Inflammatory macrophage treated with lipopolysaccharide for 1 hour (primary cell): ENCODE measurements at regions not wholly inside any gene's neighbourhood (a gene's known extent, or its start where the extent isn't known, plus 50 kb on each side); places are given as distances from the start of the nearest gene placed in this dataset.

Experiments used
- DNase-seq, 2 donors: peaks; one replicate each; pipeline ENCODE4 v3.0.0-alpha.2; 2020 to 2022

DNA sequence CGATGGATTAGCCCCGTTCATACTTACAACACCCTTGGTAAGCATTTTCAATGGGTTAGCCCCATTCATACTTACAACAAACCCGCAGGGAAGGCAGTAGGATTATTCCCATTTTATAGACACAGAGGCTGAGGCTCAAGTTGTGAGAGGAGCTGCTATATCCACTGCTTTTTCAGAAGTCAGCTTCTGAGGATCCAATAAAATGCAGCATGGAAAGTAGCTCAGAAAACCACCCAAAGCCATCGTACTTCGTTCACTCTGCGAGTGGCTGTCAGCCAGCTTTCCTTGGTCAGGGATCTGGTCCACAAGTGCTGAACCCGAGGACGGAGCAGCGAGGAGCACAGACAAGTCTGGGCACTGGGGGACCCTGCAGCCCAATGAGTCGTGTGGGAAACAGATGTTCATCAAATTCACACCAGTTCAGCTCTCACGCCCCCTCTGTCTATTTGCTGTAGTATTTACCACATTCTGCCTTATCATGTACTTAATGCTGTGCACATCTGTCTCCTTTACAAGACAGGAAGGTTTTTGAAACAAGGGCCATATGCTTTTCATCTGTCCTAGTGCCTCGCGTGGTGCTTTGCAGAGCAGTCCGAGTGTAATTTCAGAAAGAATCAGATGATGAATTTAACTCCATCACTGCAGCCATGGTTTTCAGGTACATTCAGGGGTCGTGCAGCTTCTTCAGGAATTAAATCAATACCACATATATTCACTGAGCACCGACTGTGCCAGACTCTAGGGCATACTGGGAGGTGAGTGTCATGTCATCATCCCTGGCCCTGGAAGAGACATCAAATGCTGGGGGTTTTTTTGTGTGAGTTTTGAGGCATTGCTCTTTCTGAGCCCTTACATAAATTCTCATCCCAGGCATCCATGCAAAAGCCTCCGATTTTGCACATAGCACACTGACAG is 256.9 kb downstream of the CDH26 start:
- no peak for DNase-seq

DNA sequence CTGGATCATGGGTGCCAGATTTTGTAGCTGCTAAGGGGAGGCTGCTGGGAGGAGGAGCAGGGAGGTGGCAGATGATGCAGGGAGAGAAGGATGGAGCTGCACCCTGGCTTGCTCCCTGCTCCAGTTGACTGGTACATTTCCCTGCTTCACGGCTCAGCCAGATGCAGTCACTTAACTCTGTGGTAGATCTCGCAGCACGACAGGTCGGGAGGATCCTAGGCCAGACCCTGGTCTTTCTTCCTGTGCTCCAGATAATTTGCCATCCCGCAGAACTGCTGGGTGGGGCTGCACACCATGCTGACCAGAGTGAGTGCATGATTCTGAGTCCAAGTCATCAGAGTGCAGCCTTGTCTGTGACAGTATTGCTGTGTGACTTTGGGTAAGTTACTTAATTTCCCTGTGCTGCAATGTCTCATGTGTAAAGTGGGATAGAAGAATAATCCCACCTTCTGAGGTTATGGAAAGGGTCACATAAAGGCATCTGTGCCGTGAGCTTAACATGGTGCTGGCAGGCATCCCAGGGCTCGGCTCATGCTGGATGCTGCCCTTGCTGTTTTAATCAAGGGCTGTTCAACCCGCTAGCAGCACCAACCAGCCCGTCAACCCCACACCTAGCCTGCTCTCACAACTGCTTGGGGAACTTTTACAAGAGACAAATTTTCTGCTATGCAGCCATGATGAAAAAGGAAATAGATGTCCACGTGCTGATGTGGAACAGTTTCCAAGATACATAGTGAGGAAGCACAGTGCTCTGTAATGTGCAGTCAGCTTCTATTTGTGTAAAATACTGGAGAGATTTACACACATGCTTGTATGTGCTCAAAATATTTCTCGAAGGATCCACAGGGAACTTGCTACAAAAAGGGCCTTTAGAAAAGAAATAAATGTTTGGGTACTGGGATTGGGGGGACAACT is 257.9 kb downstream of the CDH26 start:
- no peak for DNase-seq

DNA sequence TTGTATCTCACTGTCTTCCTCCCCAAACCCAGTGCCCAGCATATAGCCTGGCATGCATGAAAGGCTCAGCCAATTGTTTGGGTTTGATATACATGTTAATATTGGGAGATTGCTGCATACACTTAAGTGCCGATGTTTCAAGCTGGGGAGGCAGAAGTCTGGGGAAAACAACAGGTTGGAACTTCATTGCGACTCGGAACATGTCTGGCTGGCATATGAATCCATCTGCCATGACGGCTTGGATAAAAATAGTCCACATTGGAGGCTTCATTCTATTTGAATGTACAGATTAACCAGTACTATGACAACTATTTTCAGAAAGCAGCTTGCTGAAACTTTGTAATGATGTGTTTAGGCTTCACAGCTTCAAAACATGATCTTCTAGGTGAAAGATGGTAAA is 261.0 kb downstream of the CDH26 start:
- no peak for DNase-seq

DNA sequence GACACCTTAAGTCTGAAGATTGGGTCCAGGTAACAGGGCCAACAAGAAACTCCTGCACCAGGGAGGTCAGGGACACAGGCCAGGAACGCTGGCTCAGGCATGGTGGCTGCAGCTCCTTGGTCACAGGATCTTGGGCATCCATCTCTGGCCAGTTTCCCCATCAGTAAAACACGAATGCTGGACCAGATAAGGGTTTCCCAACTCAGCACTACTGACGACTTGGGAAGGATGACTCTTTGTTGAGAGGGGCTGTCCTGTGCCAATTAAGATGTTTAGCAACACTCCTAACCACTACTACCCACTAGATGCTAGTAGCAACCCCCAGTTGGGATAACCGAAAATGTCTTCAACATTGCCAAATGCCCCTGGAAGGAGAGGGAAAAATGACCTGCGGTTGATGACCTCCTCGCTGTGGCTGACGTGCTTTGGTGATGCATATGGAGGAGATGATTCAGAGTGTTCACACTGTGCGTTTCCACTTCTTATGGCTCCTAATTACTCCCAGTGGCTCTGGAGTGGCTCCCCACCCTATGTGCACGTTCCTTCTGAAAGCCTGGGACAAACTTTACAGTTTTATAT is 261.9 kb downstream of the CDH26 start:
- no peak for DNase-seq

DNA sequence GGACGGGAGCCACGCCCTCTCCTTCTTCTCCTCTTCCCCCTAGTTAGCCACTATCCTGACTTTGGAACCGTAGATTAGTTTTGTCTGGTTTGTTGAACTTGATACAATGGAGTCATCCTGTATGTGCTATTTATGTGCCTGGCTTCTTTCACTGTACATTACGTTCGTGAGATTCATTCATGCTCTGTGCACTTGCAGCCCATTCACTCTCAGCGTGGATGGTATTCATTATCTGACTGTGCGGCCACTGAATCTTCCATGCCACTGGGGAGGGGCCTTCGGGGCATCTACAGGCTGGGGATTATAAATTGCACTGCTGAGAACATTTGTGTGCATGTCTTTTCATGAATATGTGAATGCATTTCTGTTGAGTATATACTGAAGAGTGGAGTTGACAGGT is 262.5 kb downstream of the CDH26 start:
- no peak for DNase-seq

DNA sequence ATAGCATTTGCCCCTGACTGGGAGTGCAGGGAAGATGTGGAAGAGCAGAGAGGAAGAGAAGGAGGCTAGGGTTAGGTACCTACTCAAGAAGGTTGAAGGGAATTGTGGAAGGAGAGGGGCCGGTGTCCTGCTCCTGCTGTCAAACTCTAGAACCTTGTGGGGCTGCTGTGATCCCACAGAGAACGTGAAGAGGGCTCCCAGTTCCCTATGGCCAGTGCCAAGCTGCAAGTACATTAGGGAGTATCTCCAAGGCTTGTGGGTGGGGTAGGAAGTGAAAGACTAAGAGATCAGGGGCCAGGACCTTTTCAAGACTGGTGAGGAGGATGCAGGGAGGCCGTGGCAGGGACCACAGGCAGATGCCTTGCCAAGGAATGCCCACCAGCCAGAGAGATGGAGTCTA is 263.4 kb downstream of the CDH26 start:
- DNase-seq = no peak

DNA sequence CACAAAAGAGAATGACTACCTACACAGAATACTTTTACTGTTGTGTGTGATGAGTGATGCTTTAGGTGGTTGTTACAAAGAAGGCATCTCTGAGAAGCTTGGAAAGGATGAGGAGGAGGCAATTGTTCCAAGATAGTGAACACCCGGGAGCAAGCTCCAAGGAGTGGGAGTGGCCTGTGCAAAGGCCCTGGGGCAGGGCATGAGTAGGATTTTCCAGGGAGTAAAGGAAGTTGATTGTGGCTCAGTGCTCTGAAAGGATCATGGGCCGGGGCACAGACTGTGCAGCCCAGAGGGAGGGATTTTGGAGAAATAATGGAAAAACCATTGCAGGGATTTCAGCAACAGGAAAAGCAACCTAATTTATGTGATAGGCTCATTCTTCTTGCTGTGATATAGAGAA is 264.3 kb downstream of the CDH26 start:
- DNase-seq = no peak

DNA sequence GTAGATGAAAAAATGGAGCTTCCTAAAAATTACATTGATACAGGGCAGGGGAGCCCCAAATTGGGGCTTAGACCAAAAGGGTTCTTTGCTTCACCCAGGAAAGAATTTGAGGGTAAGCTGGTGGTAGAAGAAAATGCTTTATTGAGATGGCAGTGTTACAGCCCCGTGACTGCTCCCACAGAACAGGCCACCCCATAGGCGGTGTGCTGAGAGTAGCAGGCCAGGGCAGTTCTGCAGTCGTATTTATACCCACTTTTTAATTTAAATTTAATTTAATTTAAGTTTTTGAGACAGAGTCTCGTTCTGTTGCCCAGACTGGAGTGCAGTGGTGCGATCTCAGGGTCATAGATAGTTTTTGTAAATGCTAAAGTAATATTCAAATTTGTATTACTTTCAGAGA is 265.0 kb downstream of the CDH26 start:
- no peak for DNase-seq

DNA sequence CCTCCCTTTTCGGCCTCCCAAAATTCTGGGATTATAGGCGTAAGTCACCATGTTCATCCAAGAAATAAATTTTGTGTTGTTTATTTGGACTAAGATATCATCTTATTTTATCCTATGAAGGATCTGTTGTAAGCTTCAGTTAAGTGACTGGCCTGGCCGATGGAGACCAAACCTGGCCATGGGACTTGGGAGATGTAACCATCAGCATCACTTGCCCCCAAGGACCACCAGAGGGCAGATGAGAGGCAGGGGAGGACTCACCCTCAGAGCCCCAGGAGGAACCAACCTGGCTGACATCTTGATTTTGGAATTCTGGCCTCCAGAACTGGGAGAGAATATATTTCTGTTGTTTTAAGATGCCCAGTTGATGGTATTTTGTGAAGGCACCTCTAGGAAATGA is 266.7 kb downstream of the CDH26 start:
- no peak for DNase-seq

DNA sequence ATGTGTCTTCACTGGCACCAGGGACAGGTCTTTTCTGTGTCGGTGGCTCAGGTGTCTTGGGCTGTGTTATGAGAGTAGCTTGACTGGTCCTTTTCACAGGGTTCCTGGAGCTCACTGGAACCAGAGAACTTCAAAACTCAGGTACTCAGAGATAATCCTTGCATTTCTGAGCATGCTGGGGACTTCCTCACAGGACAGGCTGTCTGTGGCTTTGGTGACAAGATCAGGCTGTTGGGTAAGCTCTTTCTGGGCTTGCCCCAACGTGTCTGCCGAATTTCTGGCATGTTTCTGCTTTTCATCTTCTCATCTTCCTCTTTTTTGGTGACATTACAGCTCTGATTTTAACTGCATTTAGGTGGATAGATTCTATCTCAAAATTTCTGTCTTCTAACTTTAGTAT is 270.0 kb downstream of the CDH26 start:
- peak; percentile 69 to 77 for DNase-seq

DNA sequence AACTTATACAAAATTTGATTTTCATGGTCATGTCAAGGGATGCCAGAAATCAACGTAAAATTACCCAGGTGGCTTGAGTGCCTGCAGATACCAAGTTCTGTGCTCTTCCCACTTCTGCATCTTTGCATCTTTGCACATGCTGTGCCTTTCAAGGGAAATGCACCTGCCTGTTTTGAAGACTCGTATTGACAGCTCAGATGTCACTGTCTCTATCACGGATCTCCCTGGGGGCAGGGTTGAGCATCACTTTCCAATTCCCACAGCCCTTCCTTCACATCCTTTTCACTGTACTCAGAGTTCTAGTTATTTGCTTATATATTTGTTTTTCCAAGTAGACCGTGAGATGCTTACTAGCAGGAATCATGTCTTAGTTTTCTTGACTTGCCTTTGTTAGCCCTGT is 274.2 kb downstream of the CDH26 start:
- no peak for DNase-seq

DNA sequence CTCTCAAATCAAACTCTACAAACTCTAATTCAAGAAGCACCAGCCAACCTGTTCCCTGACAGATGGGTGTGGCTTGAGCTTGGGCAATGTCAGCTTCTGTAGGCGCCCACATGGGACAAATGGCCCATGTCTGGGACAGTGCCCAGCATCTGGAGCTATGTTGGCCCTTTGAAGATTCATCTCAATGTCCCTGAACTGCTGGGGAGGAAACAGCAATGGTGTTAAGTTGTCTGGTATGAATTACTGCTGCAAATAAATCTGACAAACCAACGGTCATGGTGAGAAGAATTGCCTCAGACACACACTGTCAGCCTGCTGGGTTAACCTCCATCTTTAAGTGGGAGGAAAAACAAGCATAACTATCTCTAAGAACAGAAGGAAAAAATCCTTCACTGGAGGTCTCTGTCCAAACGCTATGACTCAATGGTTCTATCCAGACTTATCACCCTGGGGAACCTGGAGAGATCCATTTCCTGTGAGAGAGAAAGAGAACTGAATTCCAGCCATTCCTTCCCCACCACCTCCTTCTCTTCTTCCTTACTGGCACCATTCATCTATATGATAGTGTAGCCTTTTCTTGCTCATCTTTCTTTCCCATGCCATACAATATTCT is 274.9 kb downstream of the CDH26 start:
- no peak for DNase-seq

DNA sequence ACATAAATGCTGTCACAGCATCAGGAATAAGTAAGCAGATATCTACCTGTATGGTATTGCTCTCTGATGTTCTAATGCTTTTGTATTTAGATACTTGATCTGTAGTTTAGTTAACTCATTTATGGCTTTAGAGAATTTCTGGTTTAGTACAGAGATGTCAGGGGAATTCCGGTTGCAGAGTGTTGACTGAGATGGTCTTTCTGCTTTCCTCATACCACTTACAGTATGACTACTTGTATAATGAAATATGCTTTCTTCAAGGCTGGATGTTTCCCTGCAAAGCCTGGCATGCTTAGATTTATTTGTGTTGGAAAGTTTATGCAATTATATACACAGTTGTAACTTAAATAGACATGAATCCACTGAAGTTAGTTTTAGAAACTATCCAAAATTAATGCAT is 278.4 kb downstream of the CDH26 start:
- peak in 1 of 2 donors; percentile 7 for DNase-seq

DNA sequence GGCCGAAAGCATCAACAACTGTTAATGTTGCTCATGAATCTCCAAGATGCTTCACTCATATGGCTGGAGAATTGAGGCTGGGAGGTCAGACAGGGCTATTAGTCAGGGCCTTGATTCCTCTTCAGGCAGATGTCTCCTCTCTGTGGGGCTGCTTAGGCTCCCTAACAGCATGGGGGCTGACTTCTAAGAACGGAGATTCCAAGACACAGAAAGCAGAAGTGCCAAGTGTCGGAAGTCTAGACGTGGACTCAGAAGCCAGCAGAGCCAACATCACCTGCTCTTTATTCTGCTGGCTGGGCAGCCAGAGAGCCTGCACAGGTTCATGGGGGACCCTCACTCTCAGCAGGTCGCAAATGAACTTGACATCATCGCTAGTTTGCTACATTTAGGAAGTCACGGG is 279.8 kb downstream of the CDH26 start:
- peak in 1 of 2 donors; percentile 10 for DNase-seq

DNA sequence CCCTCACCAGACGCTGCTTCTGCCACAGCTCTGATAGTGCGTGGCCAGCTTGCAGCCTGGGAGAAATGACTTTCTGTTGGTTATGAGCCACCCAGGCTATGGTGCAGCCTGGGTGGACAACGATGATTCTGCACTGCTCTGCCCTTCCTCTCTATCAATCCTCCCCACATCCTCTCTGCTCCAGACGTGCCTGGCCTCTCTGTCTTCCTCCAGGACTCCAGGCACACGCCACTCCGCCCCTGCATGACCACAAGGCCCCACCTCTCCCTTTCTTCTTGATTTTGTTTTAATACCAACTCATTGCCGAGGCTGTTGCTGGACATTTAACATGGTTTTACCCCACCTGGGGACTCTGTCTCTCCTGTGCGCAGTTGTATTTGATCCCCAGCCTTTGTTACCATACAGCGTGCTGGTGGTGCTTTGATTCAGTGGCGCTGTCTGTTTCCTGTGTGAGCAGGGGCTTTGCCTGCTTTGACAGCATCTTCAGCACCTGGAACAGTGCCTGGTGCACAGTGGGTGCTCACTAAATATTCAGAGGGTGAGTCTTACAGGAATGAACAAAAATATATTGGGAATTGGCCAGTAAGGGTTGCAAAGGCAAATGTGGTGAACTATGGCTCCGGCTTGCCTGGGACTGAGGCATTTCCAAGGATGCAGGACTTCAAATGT is 280.9 kb downstream of the CDH26 start:
- no peak for DNase-seq

DNA sequence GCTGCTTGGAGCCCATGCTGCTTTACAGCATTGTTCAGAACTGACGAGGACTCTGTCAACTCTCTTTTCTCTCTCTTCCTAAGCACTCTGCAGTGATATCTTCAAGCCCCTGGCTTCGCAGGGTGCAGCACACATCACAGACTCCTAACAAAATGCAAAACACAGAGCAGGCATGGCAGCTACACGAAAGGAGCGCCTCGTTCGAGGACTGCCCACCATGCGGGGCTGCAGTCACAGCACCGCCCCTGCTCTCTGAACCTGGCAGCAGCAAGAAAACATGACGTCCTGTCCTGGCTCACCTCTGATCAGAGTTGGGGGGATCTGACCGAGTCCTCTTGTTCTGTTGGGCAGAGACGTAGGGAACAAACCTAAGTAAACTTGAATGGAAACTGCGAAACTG is 281.7 kb downstream of the CDH26 start:
- DNase-seq = no peak

DNA sequence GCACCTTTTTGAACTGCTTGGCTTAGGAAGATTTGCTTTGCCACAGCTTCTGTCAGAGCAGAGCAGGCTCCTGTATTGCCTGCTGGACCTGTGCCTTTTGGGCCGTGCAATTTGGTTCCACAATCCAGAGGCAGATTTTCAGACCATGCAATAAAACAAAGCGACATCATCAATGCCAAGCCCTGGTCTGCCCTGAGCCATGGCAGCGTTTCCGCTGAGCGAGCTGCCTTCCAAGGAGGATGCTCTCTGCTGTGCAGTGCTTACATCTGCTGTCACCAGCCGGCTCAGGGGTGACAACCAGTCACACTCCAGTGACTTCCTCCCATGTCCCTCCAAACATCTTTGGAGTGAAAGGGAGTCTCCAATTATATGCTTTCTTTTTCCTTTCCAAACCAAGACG is 282.2 kb downstream of the CDH26 start:
- DNase-seq = no peak

DNA sequence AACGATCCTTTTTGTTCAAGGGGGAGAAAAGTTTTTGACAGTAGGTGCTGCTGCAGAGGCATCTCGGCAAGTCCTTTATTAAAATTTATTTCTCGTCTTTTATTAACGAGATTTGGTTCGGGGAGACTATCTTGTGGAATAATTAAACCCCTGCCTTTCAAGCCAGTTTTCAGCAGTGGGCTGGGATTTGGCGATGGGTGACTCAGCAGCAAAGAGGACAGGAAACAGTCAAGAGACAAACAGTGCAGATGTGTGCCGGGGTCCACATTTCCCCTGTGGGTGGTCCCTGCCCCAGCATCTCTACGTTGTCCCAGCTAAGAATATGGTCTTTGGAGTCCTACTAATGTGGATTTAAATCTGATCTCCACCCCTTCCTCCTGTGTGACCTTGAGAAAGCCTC is 282.8 kb downstream of the CDH26 start:
- no peak for DNase-seq

DNA sequence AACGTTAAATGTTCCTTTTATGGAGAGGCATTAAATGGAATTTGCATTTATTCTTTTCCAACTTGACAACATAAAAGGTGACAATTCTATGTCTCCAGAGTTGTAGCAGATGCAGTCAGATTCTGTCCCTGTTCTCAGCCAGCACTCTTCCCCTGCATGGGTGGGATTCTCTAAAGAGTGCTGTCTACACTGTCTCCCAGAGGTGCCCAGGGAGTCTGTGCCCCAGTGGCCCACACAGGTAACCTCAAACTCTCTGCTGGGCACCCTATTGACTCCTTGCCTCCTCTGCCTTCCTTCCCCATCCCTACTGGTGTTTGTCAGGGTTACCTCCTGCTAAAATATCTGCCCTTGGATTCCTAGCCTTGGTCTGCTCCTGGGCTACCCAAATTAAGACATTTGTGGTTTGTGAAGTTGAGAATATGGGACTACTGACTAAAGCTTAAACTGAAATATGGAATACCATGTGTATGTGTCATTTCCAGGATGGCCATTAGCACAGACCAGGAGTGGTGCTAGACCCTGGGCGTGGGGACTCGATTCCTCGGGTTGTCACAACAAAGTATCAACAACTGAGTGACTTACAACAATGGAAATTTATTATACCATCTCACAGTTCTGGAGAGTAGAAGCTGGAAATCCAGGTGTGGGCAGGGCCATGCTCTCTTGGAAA is 284.7 kb downstream of the CDH26 start:
- no peak for DNase-seq

DNA sequence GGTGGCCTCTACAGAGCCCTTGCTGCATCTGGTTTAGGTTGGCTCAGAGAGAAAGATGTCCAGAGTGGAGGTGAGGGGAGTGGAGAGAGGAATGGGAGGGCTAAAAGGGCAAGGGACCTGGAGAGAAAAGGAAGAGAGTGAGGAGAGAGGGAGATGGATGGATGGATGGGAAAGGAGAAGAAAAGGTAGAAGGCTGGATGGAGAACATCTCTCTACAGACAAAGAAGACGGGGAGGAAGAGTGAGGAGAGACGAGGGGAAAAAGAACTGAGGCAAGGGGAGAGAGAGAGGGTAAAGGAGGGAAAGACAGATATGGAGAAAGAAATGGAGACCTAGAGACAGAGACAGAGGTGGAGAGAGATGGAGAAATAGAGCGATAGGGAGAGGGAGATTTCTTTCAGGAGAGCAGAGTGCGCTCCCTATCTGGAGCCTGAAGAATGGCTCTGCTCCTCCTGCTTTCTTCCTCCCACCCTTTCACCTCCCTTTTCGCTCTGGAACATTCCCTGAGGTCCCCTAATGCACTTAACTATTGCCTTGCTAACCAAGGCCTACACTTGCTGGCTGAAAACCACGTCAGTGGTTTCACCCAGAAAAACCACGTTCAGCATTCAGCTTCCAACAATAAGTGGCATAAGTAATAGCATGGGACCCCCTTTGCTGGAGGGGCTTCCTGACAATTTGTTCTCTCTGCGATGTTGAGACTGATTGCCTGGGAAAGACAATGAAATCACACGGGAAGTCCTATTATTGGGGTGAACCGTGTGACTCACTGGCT is 286.3 kb downstream of the CDH26 start:
- no peak for DNase-seq

DNA sequence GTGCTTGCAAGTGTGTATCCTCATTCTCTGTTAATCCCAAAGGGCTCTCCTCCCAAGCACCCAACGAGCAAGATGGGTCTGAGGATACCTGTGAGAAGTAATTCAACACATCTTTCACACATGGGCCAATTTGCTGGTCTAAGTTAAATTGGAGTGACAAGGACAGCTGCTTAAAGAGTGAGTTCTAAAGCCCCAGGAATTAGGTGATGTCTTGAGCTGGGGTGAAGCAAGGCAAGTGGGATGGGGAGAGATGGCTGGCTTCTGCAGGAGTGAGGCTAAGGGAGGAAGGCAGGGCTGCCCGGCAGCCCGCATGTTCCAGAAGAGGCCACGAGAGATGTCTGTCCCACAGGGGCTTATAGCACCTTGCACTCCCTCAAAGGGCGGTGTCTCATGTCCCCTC is 288.5 kb downstream of the CDH26 start:
- no peak for DNase-seq
